ENCODE measurements at regions not wholly inside any gene's neighbourhood (a gene's known extent, or its start where the extent isn't known, plus 50 kb on each side); places are given as distances from the start of the nearest gene placed in this dataset.
"Not testable (repeated sequence)": the region's sequence is repeated elsewhere in the genome, so short reads cannot be mapped to it uniquely, and the experiment has no call there.

GRCh38 chr5:17037751-17038150, 101.7 kb upstream of the MYO10 start:
- no peak for DNase-seq

- DNase-seq = no peak
These were observed 103.1 kb upstream of the MYO10 start for GRCh38 chr5:17039170-17039569.

GRCh38 chr5:17042041-17042440, 106.0 kb upstream of the MYO10 start:
- no peak for DNase-seq

- no peak for DNase-seq
These were observed 110.2 kb upstream of the MYO10 start for GRCh38 chr5:17046320-17046719.

GRCh38 chr5:17050236-17050635, 114.1 kb upstream of the MYO10 start:
- DNase-seq = no peak

- no peak for DNase-seq
These were observed 118.8 kb upstream of the MYO10 start for GRCh38 chr5:17054911-17055310.

GRCh38 chr5:17056141-17056631, 120.1 kb upstream of the MYO10 start:
- no peak for DNase-seq

GRCh38 chr5:17058438-17058837, 122.3 kb upstream of the MYO10 start:
- no peak for DNase-seq

- DNase-seq = no peak
These were observed 125.9 kb upstream of the MYO10 start for GRCh38 chr5:17061973-17062470.

- DNase-seq = not testable (repeated sequence)
These were observed 126.7 kb upstream of the MYO10 start for GRCh38 chr5:17062741-17063140.

GRCh38 chr5:17064241-17064640, 128.2 kb upstream of the MYO10 start:
- DNase-seq = no peak

- no peak for DNase-seq
These were observed 129.4 kb upstream of the MYO10 start for GRCh38 chr5:17065458-17065857.

GRCh38 chr5:17066026-17066425, 129.9 kb upstream of the MYO10 start:
- not testable (repeated sequence) for DNase-seq

- DNase-seq = no peak
These were observed 131.7 kb upstream of the MYO10 start for GRCh38 chr5:17067657-17068392.

GRCh38 chr5:17069995-17070511, 134.0 kb upstream of the MYO10 start:
- DNase-seq = no peak

GRCh38 chr5:17070647-17071046, 134.6 kb upstream of the MYO10 start:
- DNase-seq = no peak

GRCh38 chr5:17075236-17075635, 139.1 kb upstream of the MYO10 start:
- DNase-seq = no peak

GRCh38 chr5:17076272-17076671, 140.2 kb upstream of the MYO10 start:
- DNase-seq = no peak

GRCh38 chr5:17077440-17078233, 139.8 kb upstream of the BASP1 start:
- DNase-seq = no peak

- no peak for DNase-seq
These were observed 137.9 kb upstream of the BASP1 start for GRCh38 chr5:17079562-17079961.

- DNase-seq = no peak
These were observed 137.1 kb upstream of the BASP1 start for GRCh38 chr5:17080361-17080760.

GRCh38 chr5:17081142-17081541, 136.3 kb upstream of the BASP1 start:
- DNase-seq = no peak

GRCh38 chr5:17083276-17083675, 134.2 kb upstream of the BASP1 start:
- not testable (repeated sequence) for DNase-seq

GRCh38 chr5:17087035-17087434, 130.4 kb upstream of the BASP1 start:
- DNase-seq = no peak

All from T-helper 2 cell (primary cell).